ENCODE measurements at regions not wholly inside any gene's neighbourhood (a gene's known extent, or its start where the extent isn't known, plus 50 kb on each side); places are given as distances from the start of the nearest gene placed in this dataset.

GRCh38 chr12:93148412-93148811, 219.3 kb upstream of the EEA1 start:
- no peaks in the 10 kb centered on the region for H3K36me3 ChIP-seq (ENCODE audit: low read depth)

GRCh38 chr12:93149229-93149628, 220.1 kb upstream of the EEA1 start:
- Histone ChIP-seq H3K4me1 (replicated peaks; ENCODE audit: insufficient read depth) (peaks cover 29% of the 10 kb centered on the region), H3K4me2 (no peak overlapping the region), H3K79me2 (ENCODE audit: low read depth) (no peaks in the 10 kb centered on the region), H3K9me3 (ENCODE audit: insufficient read depth, low read depth) (peaks cover 6% of the 10 kb centered on the region; the same call in 1 of the 2 replicates), H3F3A (ENCODE audit: insufficient read depth, low read depth) (peaks cover 8% of the 10 kb centered on the region), H3K36me3 (ENCODE audit: low read depth) (no peaks in the 10 kb centered on the region), H3K9me2 (ENCODE audit: insufficient read depth) (no peaks in the 10 kb centered on the region), H2AFZ (no peak overlapping the region), H4K20me1 (ENCODE audit: insufficient read depth) (no peaks in the 10 kb centered on the region), H3K27me3 (ENCODE audit: insufficient read depth, low read depth) (no peaks in the 10 kb centered on the region), H3K4me3 (no peak overlapping the region), H3K27ac (no peak overlapping the region)
- ChIA-PET CTCF (no interaction called here), POLR2A (ENCODE audit: unreplicated experiment) (no interaction called here)
- DNase-seq = peak in 1 of 2 experiments; percentile 48
- TF ChIP-seq CTCF (conservative IDR thresholded peaks at IDR 0.05) (no peak), EZH2 (IDR thresholded peaks at IDR 0.05; ENCODE audit: low read depth) (no peak)
- no TSS peak for BruUV-seq (replicated peaks)
- intact Hi-C loops (cut with micrococcal nuclease; ENCODE audit: unreplicated experiment) = no loop called here

More at GRCh38 chr12:93148412-93148811, 219.3 kb upstream of the EEA1 start:
- no peak overlapping the region for H3K4me3 ChIP-seq
- peaks cover 37% of the 10 kb centered on the region for H3K4me1 ChIP-seq (replicated peaks; ENCODE audit: insufficient read depth)
- H2AFZ ChIP-seq = no peak overlapping the region
- peak in 1 of 2 experiments; percentile 37 for DNase-seq
- intact Hi-C loops (cut with micrococcal nuclease; ENCODE audit: unreplicated experiment) = no loop called here
- peaks cover 6% of the 10 kb centered on the region; the same call in 1 of the 2 replicates for H3K9me3 ChIP-seq (ENCODE audit: insufficient read depth, low read depth)
- no peak overlapping the region for H3K4me2 ChIP-seq
- no peaks in the 10 kb centered on the region for H4K20me1 ChIP-seq (ENCODE audit: insufficient read depth)
- POLR2A ChIA-PET (ENCODE audit: unreplicated experiment) = no interaction called here
- TF ChIP-seq CTCF (conservative IDR thresholded peaks at IDR 0.05) (no peak), EZH2 (IDR thresholded peaks at IDR 0.05; ENCODE audit: low read depth) (no peak)
- H3F3A ChIP-seq (ENCODE audit: insufficient read depth, low read depth) = peaks cover 12% of the 10 kb centered on the region
- CTCF ChIA-PET = no interaction called here
- H3K79me2 ChIP-seq (ENCODE audit: low read depth) = no peaks in the 10 kb centered on the region
- H3K9me2 ChIP-seq (ENCODE audit: insufficient read depth) = no peaks in the 10 kb centered on the region
- no TSS peak for BruUV-seq (replicated peaks)
- H3K27ac ChIP-seq = no peak overlapping the region
- H3K27me3 ChIP-seq (ENCODE audit: insufficient read depth, low read depth) = no peaks in the 10 kb centered on the region

GRCh38 chr12:93151079-93151762, 222.1 kb upstream of the EEA1 start:
- no peaks in the 10 kb centered on the region for H4K20me1 ChIP-seq (ENCODE audit: insufficient read depth)
- TF ChIP-seq EZH2 (IDR thresholded peaks at IDR 0.05; ENCODE audit: low read depth) (no peak), CTCF (conservative IDR thresholded peaks at IDR 0.05) (no peak)
- H3K36me3 ChIP-seq (ENCODE audit: low read depth) = no peaks in the 10 kb centered on the region
- H3F3A ChIP-seq (ENCODE audit: insufficient read depth, low read depth) = peaks cover 6% of the 10 kb centered on the region; the same call in 1 of the 2 replicates
- DNase-seq = no peak
- CTCF ChIA-PET = no interaction called here
- no peaks in the 10 kb centered on the region for H3K79me2 ChIP-seq (ENCODE audit: low read depth)
- peaks cover 6% of the 10 kb centered on the region; the same call in 1 of the 2 replicates for H3K9me3 ChIP-seq (ENCODE audit: insufficient read depth, low read depth)
- no peak overlapping the region; the same call in 1 of the 2 replicates for H3K4me3 ChIP-seq
- H3K4me2 ChIP-seq = no peak overlapping the region
- intact Hi-C loops (cut with micrococcal nuclease; ENCODE audit: unreplicated experiment) = no loop called here
- BruUV-seq (replicated peaks) = no TSS peak
- POLR2A ChIA-PET (ENCODE audit: unreplicated experiment) = no interaction called here
- H2AFZ ChIP-seq = no peak overlapping the region
- H3K27me3 ChIP-seq (ENCODE audit: insufficient read depth, low read depth) = no peaks in the 10 kb centered on the region
- no peaks in the 10 kb centered on the region for H3K9me2 ChIP-seq (ENCODE audit: insufficient read depth)
- H3K4me1 ChIP-seq (replicated peaks; ENCODE audit: insufficient read depth) = peaks cover 25% of the 10 kb centered on the region
- no peak overlapping the region for H3K27ac ChIP-seq
